Right cardiac atrium (tissue), 5 donors: ENCODE measurements at regions not wholly inside any gene's neighbourhood (a gene's known extent, or its start where the extent isn't known, plus 50 kb on each side); places are given as distances from the start of the nearest gene placed in this dataset.
"Not testable (repeated sequence)": the region's sequence is repeated elsewhere in the genome, so short reads cannot be mapped to it uniquely, and the experiment has no call there.

Experiments used
- ATAC-seq, 2 donors: fragments of 200-7000 bp; cut with Tn5 transposase; one replicate each; pipeline versions ENCODE4 v1.8.0 to v1.9.1; 2020; ENCODE audit warnings: moderate library complexity in 2 of 2, mild to moderate bottlenecking in 1 of 2
- DNase-seq, 3 donors: peaks; one replicate each; pipeline ENCODE4 v3.0.0-alpha.2; 2020
- H3K27ac ChIP-seq: one replicate; pipeline ENCODE4 v1.5.1; 2013; ENCODE audit warnings: mild to moderate bottlenecking, low read length, control low read depth, moderate library complexity
- H3K27me3 ChIP-seq: one replicate; pipeline ENCODE4 v1.6.1; 2013; ENCODE audit not compliant: control insufficient read depth, insufficient read depth
- H3K4me1 ChIP-seq: one replicate; pipeline ENCODE4 v1.6.1; 2013; ENCODE audit warnings: low read length; ENCODE audit not compliant: control insufficient read depth, insufficient read depth
- H3K4me3 ChIP-seq: one replicate; pipeline ENCODE4 v1.5.1; 2013; ENCODE audit warnings: low read length, control low read depth
- H3K9me3 ChIP-seq: one replicate; pipeline ENCODE4 v1.6.1; 2013; ENCODE audit warnings: low read length; ENCODE audit not compliant: control insufficient read depth
- WGBS: extraction: QIAGEN DNeasy Blood & Tissue Kit; methylation state at CpG from one replicate; pipeline ENCODE4 v1.1.7; 2013; 5-methylcytosine and 5-hydroxymethylcytosine counted together
- intact Hi-C, 4 donors: fragments of 100-400 bp; cut with DNase I; formaldehyde crosslinking; loops; one replicate each; pipeline versions ENCODE4 v1.11.0 to v1.14.0; 2022 to 2023
- donor health status: healthy with polysubstance abuse.
- donor health status: DM: no; HTN: yes; CAD: no.
- donor health status: DM: no; HTN: no; CAD: no.
- donor health status: DM: no; HTN: yes; CAD: no; lungs with severe emphysema.
- donor health status: DM: yes; HTN: yes; CAD: no.

GRCh38 chr10:33067481-33067880 is 109.5 kb upstream of the ITGB1 start:
- DNase-seq: no peak
- Histone ChIP-seq H3K27ac (no peak overlapping the region), H3K4me1 (no peaks in the 10 kb centered on the region), H3K27me3 (no peaks in the 10 kb centered on the region), H3K9me3 (no peaks in the 10 kb centered on the region), H3K4me3 (no peak overlapping the region)
- ATAC-seq: no peak
- intact Hi-C loops: no loop called here
- WGBS: 76% methylated on average over 2 of the region's 2 CpGs

GRCh38 chr10:33066558-33067236 is 108.7 kb upstream of the ITGB1 start:
- H3K27ac ChIP-seq: no peak overlapping the region
- ATAC-seq: peak in 1 of 2 donors; percentile 79
- no peaks in the 10 kb centered on the region for H3K9me3 ChIP-seq
- WGBS: 74% methylated on average over 9 of the region's 9 CpGs
- H3K27me3 ChIP-seq: no peaks in the 10 kb centered on the region
- intact Hi-C loops: no loop called here
- H3K4me1 ChIP-seq: no peaks in the 10 kb centered on the region
- no peak overlapping the region for H3K4me3 ChIP-seq
- peak in 1 of 3 donors; percentile 25 for DNase-seq

GRCh38 chr10:33065111-33065510 is 107.1 kb upstream of the ITGB1 start:
- 83% methylated on average over 1 of the region's 1 CpG for WGBS
- intact Hi-C loops: no loop called here
- H3K9me3 ChIP-seq: no peaks in the 10 kb centered on the region
- ATAC-seq (no peak), DNase-seq (no peak)
- no peak overlapping the region for H3K27ac ChIP-seq
- H3K27me3 ChIP-seq: no peaks in the 10 kb centered on the region
- no peak overlapping the region for H3K4me3 ChIP-seq
- no peaks in the 10 kb centered on the region for H3K4me1 ChIP-seq

GRCh38 chr10:33064706-33065105 is 106.7 kb upstream of the ITGB1 start:
- no peak overlapping the region for H3K4me3 ChIP-seq
- intact Hi-C loops: no loop called here
- H3K27me3 ChIP-seq: no peaks in the 10 kb centered on the region
- no peaks in the 10 kb centered on the region for H3K4me1 ChIP-seq
- no peak overlapping the region for H3K27ac ChIP-seq
- DNase-seq (no peak), ATAC-seq (no peak)
- 41% methylated on average over 1 of the region's 1 CpG for WGBS
- H3K9me3 ChIP-seq: no peaks in the 10 kb centered on the region

- Histone ChIP-seq H3K4me3 (no peak overlapping the region), H3K4me1 (no peaks in the 10 kb centered on the region), H3K27me3 (no peaks in the 10 kb centered on the region), H3K27ac (no peak overlapping the region), H3K9me3 (no peaks in the 10 kb centered on the region)
- WGBS: 93% methylated on average over 12 of the region's 12 CpGs
- ATAC-seq (no peak), DNase-seq (no peak)
- intact Hi-C loops: no loop called here
Observed at GRCh38 chr10:33057620-33058019, 99.6 kb upstream of the ITGB1 start.

- no peak overlapping the region for H3K27ac ChIP-seq
- intact Hi-C loops: no loop called here
- no peaks in the 10 kb centered on the region for H3K4me1 ChIP-seq
- no peaks in the 10 kb centered on the region for H3K27me3 ChIP-seq
- DNase-seq (no peak), ATAC-seq (no peak)
- WGBS: 78% methylated on average over 4 of the region's 4 CpGs
- no peak overlapping the region for H3K4me3 ChIP-seq
- no peaks in the 10 kb centered on the region for H3K9me3 ChIP-seq
Observed at GRCh38 chr10:33056828-33057596, 99.0 kb upstream of the ITGB1 start.

GRCh38 chr10:33055625-33056024 is 97.6 kb upstream of the ITGB1 start:
- no peak for DNase-seq
- ATAC-seq: no peak
- intact Hi-C loops: no loop called here
- Histone ChIP-seq H3K4me1 (no peaks in the 10 kb centered on the region), H3K9me3 (no peaks in the 10 kb centered on the region), H3K4me3 (no peak overlapping the region), H3K27me3 (no peaks in the 10 kb centered on the region), H3K27ac (no peak overlapping the region)

- 67% methylated on average over 9 of the region's 9 CpGs for WGBS
- H3K4me1 ChIP-seq: no peaks in the 10 kb centered on the region
- H3K4me3 ChIP-seq: no peak overlapping the region
- no peaks in the 10 kb centered on the region for H3K9me3 ChIP-seq
- DNase-seq (no peak), ATAC-seq (peak in 1 of 2 donors; percentile 52)
- no peak overlapping the region for H3K27ac ChIP-seq
- H3K27me3 ChIP-seq: no peaks in the 10 kb centered on the region
- intact Hi-C loops: no loop called here
Observed at GRCh38 chr10:33052915-33053810, 95.1 kb upstream of the ITGB1 start.

- intact Hi-C loops: no loop called here
- no peaks in the 10 kb centered on the region for H3K27me3 ChIP-seq
- ATAC-seq: no peak
Observed at GRCh38 chr10:33052263-33052875, 94.3 kb upstream of the ITGB1 start.

GRCh38 chr10:33049963-33050920 is 92.2 kb upstream of the ITGB1 start:
- H3K4me1 ChIP-seq, H3K4me3 ChIP-seq, DNase-seq, intact Hi-C loops, H3K9me3 ChIP-seq, H3K27ac ChIP-seq, ATAC-seq, H3K27me3 ChIP-seq: not testable (repeated sequence)
- 91% methylated on average over 33 of the region's 33 CpGs for WGBS

More at GRCh38 chr10:33052263-33052875, 94.3 kb upstream of the ITGB1 start:
- Histone ChIP-seq H3K4me3 (no peak overlapping the region), H3K9me3 (no peaks in the 10 kb centered on the region), H3K27ac (no peak overlapping the region), H3K4me1 (no peaks in the 10 kb centered on the region)
- no peak for DNase-seq
- 93% methylated on average over 7 of the region's 7 CpGs for WGBS
